ENCODE measurements at regions not wholly inside any gene's neighbourhood (a gene's known extent, or its start where the extent isn't known, plus 50 kb on each side); places are given as distances from the start of the nearest gene placed in this dataset.

DNA sequence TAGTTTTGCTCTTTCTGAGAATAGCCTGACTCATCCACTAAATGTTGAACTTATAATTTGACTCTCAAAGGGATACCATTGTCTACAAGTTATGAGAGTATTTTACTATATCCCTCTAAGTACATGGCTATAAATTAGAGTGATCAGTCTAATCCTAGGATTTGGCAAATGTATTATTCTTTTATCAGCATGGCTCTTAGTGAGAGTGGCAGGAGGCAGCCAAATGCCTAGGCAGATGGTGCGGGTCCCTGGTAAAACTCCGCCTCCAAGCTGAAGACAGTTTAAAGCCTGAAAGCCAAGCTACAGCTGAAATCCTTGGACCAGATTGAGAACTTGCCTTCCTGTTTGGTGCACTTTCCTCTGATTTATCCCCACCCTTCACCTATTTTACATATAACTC lies 631.8 kb downstream of the SQOR start:
- intact Hi-C loops (cut with DNase I), result no loop called here
- ATAC-seq (ENCODE audit: poor library complexity) (no peak), DNase-seq (no peak)

DNA sequence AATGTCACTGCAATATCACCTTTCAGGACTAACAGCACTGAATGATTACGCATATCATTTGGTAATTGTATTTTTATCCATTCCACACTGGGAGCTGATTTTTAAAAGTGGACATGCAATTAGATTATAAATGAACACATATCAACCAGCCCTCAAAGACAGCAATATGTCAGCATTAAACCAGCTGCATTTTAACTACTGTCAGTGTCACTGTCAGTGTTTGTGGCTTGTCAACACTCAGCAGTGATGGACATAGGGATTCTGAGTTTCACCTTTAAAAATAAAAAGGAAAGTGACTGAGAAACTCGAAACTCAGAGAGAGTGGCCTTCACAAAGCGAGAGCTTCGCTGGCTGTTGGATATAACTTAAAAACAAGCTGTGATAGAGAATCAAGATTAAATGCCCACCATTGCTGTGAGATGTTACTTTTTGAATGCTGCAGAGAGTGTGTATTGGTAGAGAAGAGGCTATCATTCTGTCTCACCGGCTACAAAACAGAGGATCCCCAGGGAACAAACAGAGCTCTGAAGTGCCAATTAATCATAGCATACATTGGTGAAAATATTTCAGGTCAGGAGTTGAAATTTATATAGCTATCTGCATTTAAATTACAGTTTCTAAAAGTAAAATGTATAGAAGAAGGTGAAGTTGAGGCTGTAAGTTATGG lies 635.8 kb downstream of the SQOR start:
- intact Hi-C loops (cut with DNase I), result no loop called here
- DNase-seq, result no peak
- no peak for ATAC-seq (ENCODE audit: poor library complexity)

DNA sequence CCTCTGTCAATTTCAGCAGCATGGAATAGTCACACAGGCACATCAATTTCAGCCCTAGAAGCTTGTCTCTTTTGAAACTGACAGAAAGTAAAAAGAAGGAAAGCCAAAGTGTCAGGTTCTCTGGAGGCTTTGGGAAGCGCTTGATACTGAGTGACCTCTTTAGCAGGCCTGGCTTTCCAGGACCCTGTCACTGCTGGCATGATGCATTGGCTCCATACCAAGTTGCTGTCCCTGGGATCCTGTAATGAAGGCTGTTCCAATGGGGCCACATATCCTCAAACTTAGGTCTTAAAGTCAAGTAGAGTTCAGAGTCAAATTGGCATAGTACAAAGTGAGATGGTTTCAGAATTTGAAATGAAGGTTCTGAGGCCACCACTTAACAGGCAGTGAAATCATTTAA lies 640.9 kb downstream of the SQOR start:
- ATAC-seq (ENCODE audit: poor library complexity), result no peak
- DNase-seq, result no peak
- intact Hi-C loops (cut with DNase I), result no loop called here

DNA sequence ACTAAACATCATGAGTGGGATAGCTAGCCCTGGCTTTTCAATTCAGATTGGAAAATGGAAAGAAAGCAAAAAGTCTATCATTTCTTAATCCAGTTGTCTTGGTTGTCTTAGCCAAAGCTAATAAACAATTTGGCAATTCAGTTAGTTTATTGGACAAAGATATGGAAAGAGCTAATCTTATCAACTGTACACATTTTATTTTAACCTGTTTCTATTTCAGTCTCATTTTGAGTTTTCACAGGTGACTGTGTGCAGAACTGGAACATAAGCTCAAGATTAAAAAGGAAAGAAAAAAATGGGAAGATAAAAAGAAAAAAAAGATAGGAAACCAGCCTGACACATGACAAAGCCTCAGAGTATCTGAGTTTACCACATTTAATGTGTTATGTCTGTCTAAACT lies 642.6 kb downstream of the SQOR start:
- ATAC-seq (ENCODE audit: poor library complexity) (no peak), DNase-seq (no peak)
- intact Hi-C loops (cut with DNase I), result no loop called here

DNA sequence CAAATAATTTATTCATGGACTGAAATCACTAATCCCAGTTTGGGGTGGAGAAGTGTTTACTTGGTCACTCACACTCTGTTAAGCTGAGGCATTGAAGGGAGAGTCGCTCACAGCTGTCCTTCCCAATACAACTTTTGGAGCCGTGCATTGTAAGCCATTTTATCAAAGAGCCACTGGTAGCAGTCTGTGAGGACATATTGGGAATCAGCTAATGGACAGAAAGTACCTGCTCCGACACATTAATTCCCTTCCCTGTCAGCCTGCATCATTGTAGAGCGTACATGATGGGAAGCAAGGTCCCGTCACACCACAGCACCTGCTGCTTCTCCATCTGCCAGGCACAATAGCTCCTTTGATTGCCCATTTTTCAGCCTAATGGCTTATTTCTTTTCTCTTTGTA lies 643.2 kb downstream of the SQOR start:
- DNase-seq (no peak), ATAC-seq (ENCODE audit: poor library complexity) (no peak)
- intact Hi-C loops (cut with DNase I), result no loop called here

DNA sequence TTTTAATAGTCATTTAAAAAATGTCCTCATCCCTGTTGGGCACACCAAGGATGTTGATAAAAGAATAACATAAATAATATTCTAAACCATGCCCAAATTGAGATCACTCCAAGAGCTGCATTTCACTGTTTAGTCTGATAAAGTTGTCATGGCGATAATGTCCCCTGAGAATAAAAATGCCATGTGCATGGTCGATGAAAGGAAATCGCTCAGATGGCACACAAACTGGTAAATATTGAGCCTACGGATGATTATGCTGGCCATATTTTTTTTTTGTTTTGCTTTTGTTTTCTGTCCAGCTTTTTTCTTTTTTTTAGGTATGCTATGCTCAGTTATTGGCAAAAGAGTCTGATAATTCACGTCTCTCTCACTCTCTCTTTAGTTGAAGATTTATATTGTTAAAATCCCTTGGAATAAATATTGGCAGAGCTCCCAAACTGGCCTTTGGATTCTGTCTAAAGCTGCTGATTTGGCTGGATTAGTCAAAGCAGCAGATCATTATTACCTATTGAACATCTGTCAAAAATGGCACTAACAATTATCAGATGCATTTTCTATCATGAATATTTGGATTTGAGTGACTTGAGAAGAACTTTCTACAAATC lies 643.8 kb downstream of the SQOR start:
- ATAC-seq (ENCODE audit: poor library complexity), result no peak
- intact Hi-C loops (cut with DNase I), result no loop called here
- DNase-seq, result no peak

DNA sequence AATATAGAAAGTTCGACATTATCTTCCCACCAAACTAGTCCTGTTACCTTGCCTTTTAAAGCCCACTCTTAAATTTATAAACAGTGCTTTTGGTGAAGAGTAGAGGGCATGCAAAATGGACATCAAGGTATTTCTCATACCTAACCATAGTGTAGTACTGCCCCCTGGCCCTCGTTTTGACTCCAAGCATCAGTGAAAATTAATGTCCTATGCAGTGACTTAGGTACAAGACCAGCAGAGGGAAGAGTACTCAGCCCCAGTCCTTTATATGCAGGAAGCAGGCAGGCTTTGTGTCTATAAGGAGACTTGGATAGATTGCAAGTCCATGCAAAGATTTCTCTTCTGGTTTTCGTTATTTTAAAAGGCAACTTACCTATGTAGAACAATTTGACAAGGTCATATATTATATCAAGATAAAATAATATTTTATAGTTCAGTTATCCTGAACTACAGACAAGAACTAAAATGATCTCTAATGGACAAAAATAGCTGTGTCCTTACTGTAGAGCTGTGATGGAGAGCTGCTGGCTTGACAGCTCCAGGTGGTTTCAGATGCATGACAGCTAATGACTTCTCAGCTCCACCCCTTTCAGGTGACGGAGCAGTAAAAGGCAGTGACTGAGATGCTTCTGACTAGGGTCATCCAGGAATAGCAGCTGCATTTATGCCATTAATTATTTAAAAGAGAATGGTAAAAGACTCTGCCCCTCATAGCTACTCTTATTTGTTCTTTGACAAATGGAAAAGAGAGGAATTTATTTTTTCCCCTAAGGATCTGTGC lies 646.1 kb downstream of the SQOR start:
- intact Hi-C loops (cut with DNase I), result no loop called here
- no peak for DNase-seq
- no peak for ATAC-seq (ENCODE audit: poor library complexity)

DNA sequence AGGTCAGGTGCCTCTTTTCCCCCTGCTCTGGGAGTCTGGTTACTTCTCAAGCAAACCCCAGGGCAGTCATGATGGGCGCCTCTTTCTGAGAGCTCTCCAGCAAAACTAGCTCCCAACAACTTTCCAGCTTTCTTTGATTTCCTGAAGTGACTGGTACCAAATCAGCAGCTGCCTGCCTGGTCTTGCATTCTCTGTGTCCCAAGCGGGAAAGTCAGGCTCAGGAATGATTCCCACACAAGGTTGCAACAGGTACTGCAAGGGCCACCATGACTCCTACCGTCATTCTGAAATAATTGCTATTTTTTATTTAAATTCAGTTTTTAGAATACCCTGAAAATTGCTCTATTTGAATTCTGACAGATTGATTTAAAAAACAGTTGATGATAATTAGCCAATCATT lies 658.7 kb downstream of the SQOR start:
- intact Hi-C loops (cut with DNase I), result no loop called here
- ATAC-seq (ENCODE audit: poor library complexity), result no peak
- no peak for DNase-seq

DNA sequence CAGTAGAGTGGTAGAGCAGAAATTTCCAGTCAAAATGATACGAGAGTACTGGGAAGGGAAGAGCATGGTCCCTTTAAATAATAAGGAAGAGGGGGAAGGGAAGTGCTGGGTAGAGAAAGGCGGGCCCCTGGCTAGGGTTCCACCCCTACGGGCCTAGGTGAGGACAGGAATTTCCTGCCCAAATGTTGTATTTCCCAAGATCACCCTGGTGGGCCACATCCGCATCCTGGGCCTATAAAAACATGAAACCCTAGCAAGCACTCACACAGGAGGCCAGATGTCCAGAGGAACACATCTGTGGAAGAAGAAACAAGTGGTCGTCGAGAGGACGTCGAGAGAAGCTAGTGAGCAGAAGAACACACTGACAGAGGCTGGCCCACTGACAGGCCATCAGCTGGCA lies 661.2 kb downstream of the SQOR start:
- DNase-seq (no peak), ATAC-seq (ENCODE audit: poor library complexity) (no peak)
- intact Hi-C loops (cut with DNase I), result no loop called here

DNA sequence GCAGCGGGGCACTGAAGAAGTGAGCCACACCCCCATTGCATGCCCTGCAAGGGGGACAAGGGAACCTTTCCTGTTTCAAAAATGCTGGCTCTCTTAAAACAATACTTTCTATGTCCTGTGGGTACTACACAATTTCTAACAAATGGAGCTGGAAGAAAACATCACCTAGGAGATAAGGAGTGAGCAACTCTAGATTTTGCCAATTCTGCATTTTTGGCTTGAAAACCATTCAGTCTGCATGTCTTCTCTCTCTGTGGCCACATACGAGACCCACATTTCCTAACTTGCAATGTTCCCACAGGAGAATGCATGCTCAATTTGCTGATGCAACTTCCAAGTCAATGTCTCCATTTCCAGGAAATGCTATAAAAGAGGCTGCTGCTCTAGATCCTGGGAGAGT lies 662.0 kb downstream of the SQOR start:
- DNase-seq (no peak), ATAC-seq (ENCODE audit: poor library complexity) (no peak)
- intact Hi-C loops (cut with DNase I), result no loop called here

DNA sequence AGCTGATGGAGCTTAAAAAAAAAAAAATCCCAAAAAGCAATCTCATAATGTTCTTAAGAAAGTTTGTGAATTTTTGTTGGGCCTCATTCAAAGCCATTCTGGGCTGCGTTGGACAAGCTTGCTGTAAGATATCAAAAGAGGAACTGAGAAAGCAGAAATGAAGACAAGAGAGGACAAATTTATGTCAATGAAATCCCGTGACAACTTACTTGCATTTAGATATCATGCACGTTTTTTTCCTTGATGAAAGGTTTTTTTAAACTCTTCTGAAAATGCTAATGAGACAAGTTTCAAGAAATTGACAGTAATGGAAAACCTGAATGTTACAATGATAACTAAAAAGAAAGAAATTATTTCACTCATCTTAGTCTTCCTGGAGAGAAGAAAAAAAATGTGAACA lies 662.9 kb downstream of the SQOR start:
- no peak for DNase-seq
- intact Hi-C loops (cut with DNase I), result no loop called here

DNA sequence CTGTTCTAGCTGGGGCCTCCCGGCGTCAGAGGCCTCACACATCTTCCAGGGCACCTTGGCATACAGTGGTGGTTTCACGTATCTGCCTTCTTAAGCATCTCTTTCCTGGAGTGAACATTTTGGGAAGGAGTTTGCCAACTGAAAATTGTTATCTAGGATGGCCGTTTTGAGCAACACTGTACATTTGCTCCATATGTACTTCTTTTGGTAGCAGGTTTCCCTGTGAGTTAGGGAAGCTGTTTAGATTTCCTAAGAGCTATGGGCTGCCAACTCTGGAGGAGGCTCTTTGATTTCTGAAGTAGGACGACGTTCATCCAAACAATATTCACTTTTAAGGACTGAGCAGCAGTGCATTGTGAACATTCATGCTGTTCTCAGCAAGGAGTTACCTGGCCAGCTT lies 665.9 kb downstream of the SQOR start:
- ATAC-seq (ENCODE audit: poor library complexity) (no peak), DNase-seq (no peak)
- intact Hi-C loops (cut with DNase I), result no loop called here

More for the DNA sequence above, 662.9 kb downstream of the SQOR start:
- no peak for ATAC-seq (ENCODE audit: poor library complexity)

DNA sequence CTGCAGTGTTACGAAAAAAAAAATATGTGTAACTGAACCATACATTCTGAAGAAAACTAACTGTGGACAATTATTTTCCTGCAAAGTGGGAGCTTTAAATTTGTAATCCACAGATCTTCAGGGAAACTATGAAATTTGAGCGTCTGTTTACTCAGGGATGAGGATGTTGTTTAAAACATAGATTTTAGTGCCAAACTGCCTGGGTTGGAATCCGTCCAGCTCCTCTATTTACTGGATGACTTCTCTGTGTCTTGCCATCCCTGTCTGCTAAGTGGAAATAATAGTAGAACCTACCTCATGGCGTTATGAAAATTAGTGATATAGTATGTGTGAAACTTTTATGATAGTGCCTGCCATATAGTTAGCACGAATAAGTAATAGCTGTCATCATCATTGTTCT lies 666.5 kb downstream of the SQOR start:
- intact Hi-C loops (cut with DNase I), result no loop called here

DNA sequence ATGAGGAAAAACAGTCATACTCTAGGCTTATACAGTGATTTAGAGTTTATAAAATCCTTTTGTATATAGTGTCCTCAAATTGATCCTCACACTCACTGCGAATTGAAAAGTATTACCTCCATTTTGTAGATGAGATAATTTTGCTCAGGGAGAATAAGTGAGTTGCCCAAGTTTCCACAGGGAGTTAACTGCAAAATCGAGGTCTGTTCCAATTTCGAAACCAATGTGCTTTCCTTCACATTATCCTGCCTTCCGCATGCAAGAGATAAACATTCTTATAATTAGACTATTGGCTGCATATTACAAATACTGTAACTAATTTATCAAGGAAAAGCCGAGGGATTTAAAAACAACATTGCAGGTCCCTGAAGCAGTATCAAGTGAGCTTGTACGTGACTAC lies 667.0 kb downstream of the SQOR start:
- intact Hi-C loops (cut with DNase I), result no loop called here
- ATAC-seq (ENCODE audit: poor library complexity), result no peak
- DNase-seq, result no peak

More for the DNA sequence above, 666.5 kb downstream of the SQOR start:
- ATAC-seq (ENCODE audit: poor library complexity), result no peak
- DNase-seq, result no peak

DNA sequence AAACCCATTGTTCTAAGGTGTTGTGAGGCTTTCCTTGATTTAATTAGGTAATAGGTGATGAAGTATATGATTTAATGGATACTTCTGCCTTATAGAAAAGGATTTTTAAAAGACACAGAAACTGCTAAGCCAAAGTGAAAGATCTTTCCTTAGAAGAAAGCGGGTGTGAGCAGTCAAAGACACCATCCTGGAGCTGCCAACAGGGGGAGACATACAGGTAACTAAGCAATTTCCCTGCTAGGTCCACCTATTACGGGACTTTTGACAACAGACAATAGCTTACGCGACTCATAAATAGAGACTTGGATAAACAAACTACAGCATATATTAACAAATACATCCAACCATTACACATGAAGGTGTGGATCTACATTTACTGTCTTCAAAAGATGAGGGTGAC lies 669.5 kb downstream of the SQOR start:
- DNase-seq (no peak), ATAC-seq (ENCODE audit: poor library complexity) (no peak)
- intact Hi-C loops (cut with DNase I), result no loop called here

DNA sequence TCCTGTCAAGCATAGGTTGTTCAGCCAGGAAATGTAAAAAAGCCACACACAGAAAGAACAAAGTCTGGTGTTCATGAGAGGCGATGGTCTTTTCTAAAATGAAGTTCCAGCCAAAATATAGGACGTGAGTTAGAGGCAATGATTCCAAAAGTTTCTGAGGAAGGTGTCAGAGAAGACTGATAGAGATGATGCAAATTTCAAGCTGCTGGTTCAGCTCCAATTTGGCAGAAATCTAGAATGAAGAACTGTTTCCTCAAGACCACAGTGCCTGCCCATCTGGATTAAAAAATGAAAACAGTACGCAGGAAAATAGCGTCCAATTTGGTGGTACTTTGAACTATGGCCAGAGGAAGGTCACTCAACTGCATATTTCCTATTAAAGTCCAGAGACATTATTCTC lies 672.9 kb downstream of the SQOR start:
- no peak for ATAC-seq (ENCODE audit: poor library complexity)
- no peak for DNase-seq
- intact Hi-C loops (cut with DNase I), result no loop called here

DNA sequence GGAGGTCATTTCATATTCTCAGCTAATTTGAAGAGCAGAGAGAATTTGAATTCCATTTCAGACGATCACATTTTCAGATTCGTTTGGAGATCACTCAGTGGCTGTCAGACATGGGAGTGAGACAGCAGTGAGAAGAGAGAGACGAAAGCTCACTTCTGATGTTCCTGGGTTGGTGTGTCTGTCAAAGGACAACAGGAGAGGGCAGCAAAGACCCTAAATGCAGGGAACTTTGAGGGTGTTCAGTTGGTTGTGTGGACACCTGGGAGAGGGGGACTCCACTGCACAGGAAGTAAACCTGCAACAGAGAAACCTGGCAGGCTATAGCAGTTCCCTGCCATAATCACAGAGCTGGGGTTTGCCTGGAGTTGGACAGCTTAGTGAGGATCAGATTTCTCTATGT lies 675.1 kb downstream of the SQOR start:
- no peak for DNase-seq
- ATAC-seq (ENCODE audit: poor library complexity), result no peak
- intact Hi-C loops (cut with DNase I), result no loop called here

DNA sequence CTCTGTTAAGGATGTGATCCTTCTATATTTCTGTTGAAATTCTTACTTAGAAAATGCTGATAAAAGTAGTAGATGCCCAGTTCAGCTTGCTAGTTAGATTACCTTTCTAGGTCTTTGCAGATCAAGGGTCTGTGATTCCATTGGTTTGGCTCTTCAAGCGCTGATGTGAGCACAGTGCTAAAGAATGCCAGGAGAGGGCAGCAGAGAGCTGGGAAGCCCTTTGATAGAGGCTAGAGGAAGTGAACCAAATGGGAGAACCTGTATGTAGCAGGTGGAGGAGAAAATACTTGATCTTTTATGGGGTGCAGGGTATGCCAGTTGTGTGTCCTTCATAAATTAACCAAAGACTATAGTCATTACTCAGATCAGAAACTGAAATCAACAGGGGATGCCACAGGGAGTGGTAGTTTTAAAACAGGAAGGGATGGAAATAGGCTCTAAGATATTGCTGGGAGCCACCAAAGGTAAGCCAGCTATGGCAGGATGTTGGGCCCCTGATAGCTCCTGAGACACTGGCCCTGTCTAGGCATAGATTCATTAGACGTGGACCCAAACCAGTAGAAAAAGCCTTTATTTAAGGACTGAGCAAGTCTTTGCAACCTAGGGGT lies 677.4 kb downstream of the SQOR start:
- DNase-seq, result peak; percentile 67
- intact Hi-C loops (cut with DNase I), result no loop called here
- peak; percentile 91 for ATAC-seq (ENCODE audit: poor library complexity)

DNA sequence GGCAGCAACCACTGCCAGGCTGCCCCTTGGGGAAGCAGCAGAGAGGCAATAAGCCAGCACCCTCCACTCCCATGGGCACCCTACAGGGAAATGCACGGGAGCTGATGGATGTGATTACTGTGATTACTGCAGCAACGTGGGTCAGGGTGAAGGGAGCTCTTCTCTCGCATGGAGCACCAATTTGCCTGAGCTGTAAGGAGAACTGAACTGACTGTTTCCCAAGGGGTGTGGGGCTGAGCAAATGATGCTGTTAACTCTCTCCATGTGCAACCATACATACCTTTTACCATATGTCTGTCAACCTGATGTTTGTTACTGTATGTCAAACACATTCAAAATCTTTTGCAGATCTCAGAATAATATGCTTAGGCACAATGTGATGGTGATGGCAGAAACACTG lies 680.6 kb downstream of the SQOR start:
- DNase-seq (no peak), ATAC-seq (ENCODE audit: poor library complexity) (no peak)
- intact Hi-C loops (cut with DNase I), result no loop called here

DNA sequence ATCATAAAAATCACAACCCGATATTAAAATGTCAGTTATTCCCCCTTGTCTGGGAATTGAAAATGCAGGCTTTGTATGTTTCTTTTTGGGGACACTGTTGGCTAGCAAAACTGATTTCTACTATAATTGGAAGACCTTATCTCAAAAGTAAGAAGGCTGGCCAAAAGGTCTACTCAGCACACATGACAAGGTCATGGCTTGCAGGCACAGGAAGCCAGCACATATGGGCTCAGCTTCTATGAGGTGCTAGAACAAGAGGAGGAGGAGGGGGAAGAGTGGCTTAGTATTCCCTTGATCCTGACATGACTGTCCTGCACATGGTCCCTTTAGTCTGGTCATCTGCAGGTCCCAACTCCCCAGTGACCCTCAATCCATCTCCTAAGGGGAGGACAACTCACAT lies 681.2 kb downstream of the SQOR start:
- intact Hi-C loops (cut with DNase I), result no loop called here
- DNase-seq (no peak), ATAC-seq (ENCODE audit: poor library complexity) (peak; percentile 86)

Measured in Right ventricle myocardium superior (tissue), 1 donor.